HG02870 (cell line): ENCODE measurements at regions not wholly inside any gene's neighbourhood (a gene's known extent, or its start where the extent isn't known, plus 50 kb on each side); places are given as distances from the start of the nearest gene placed in this dataset.

Source experiments
- ATAC-seq: cut with Tn5 transposase; IDR thresholded peaks from one replicate; pipeline ENCODE4 v1.9.1; 2021; ENCODE audit warnings: mild to moderate bottlenecking, moderate library complexity; ENCODE audit not compliant: unreplicated experiment

DNA sequence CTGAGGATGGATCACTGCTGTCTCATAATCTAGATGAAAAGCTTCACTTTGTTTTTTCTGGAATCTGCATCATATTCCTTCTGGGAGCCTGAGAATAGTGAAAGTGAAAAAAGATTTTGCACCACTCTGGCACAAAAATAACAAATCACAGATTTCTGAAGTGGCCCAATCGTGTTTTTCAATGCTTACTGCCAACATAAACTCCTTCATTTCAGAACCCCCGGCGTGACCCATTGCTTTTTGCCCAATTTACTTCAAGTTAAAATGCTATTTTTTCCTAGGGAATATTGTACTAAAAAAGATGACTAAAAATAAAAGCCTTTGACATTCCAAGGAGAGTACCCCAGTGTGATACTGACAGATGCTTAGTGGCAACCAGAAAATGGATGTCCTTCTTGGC, 53.7 kb upstream of the ANK3 start:
- ATAC-seq, result no peak

DNA sequence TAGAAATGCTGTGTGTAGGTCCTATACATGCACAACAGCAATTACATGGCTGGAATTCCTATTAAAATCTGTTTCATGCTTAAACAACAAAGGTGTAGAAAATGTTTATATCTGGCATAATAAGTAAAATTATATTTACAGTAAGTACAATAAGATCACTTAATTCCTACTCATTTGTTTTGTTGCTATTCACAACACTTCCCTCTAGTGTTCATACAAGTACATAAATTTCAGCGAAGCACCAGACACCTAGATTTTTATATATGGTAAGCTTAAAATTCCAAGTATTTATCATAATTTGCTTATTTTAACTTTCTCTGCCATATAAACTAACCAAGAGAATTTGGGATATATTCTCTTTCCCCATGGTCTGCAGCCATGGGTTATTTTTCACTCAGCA, 51.8 kb upstream of the ANK3 start:
- no peak for ATAC-seq

DNA sequence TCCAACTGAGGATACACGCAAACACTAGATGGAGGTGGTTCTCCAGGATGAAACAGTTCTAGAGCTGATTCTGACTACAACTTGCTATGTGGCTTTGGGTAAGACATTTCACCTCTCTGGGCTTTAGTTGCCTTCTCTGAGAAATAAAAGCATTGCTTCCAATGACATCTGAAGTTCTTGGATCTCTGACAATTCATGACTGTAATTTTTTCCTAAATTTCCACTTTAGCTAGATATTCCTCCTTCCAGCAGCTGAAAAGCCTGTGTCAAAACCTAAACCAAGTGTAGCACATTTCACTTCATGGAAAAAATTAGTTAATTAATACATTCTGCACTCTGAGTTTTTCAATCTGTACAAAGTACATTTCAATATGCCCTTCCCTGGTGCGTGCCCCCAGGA, 50.0 kb upstream of the ANK3 start:
- no peak for ATAC-seq
